HG02884 (cell line): ENCODE measurements at regions not wholly inside any gene's neighbourhood (a gene's known extent, or its start where the extent isn't known, plus 50 kb on each side); places are given as distances from the start of the nearest gene placed in this dataset.
"Not testable (repeated sequence)": the region's sequence is repeated elsewhere in the genome, so short reads cannot be mapped to it uniquely, and the experiment has no call there.

Source experiments
- ATAC-seq: cut with Tn5 transposase; IDR thresholded peaks from one replicate; pipeline ENCODE4 v1.9.1; 2021; ENCODE audit warnings: mild to moderate bottlenecking, moderate library complexity; ENCODE audit not compliant: unreplicated experiment

GRCh38 chr7:4319280-4319679, 362.8 kb upstream of the FOXK1 start:
- no peak for ATAC-seq

- no peak for ATAC-seq
These were observed 356.4 kb upstream of the FOXK1 start for GRCh38 chr7:4325732-4326131.

GRCh38 chr7:4331711-4332110, 350.4 kb upstream of the FOXK1 start:
- no peak for ATAC-seq

DNA sequence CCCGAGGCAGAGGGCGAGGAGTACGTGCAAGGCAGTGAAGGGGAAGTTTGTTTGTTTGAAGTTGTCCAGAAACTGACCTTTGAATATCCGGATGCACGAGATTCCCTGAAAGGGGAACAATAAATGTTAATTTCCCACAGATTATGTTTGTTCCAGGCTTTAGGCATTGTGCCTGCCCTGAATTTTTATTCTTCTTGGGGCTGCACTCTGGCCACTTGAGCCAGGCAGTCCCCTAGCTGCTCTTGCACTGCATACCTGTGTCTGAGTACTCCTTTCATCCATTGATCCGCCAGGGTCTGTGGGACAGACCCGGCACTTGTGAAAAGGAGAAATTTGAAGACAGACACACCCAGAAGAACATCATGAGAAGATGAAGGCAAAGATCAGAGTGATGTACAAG, 343.5 kb upstream of the FOXK1 start:
- no peak for ATAC-seq

DNA sequence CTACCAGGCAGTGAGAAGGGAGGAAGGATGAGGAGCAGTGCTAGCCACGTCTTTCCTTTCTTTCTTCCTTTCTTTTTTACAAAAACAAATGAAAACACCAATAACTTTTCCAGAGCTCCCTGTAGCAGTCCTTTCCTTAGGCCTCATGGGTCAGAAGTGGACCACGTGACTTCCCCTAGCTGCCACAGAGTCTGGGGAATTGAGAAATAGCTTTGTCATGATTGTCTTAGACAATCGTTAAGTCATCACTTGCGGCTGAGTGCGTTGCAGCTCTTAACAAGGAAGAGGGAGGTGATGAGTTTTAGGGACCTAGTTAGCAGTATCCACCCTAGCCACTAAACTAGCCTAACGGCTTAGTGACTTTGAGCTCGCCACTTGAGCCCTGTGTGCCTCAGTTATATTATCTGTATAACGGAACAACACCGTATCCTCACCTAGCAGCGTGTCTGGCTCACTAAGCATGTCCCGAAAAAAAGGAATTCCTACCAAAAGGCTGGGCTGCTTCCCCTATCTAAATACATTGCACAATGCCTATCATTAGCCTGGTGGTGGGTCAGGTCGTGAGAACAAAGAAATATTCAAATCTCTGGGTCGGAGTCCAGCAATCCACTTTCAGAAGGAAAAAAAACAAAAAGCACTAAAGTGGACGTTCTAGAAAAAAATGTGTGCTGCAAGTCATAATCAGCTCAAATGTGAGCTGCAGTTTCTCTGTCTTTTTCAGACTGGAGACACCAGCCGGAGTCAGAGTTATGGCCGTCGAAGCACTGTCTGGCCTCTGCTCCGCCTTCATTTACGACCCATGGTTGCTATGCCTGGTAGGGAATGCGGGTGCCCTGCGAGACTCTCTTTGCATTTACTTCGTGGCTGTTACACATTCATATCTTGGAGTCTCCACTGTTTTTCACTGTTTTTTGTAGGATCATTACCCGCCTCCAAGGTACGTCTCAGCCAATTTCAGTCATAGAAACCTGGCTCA, 338.5 kb upstream of the FOXK1 start:
- ATAC-seq = no peak

DNA sequence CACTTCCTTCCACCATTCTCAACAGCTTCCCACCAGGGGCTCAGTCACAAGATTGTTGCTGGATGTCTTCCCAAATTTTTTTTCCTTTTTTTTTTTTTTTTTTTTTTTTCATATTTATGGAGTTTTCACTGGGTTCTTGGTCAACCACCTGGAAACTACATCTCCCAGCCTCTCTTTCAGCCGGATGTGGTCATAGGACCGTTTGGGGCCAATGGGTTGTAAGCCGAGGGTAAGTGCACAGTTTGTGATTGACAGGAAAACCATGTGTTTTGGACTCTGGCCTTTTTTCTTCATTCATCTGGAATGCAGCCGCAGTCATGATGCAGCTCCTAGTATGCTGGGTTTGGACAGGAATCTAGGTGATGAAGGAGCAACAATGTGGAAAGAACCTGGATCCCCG, 337.1 kb upstream of the FOXK1 start:
- no peak for ATAC-seq

GRCh38 chr7:4352069-4352468, 330.0 kb upstream of the FOXK1 start:
- no peak for ATAC-seq

DNA sequence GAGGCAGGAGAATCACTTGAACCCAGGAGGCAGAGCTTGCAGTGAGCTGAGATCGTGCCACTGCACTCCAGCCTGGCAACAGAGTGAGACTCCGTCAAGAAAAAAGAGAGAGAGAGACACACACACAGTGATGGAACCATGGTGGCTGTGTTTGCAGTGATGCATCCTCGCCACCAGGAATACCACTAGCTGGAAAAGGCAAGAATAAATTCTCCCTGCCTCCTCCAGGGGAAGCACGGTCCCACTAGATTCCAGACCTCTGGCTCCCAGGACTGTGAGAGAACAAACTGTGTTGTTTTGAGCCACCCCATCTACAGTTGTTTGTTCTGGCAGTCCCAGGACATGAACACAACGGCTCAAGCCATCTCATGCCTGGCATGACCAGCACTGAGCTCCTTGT, 320.3 kb upstream of the FOXK1 start:
- no peak for ATAC-seq

DNA sequence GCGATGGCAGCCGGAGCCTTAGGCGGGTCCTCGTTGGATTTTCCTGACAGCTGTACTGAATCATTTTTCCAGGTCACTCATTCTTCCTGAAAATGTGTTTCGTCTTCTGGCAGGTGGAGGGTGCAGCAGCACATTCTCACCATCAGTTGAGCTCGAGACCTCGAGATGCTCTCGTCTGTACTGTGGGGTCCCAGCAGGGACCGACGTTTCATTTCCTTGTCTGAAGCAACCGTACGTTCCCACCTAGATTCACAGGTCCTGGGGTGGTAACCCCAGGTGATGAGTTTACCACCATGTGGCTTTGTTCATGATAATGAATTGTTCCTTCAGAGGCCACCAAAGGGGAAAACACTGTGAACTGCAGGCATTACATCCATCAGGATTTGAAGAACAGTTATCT, 298.5 kb upstream of the FOXK1 start:
- ATAC-seq = no peak

GRCh38 chr7:4386190-4386589, 295.9 kb upstream of the FOXK1 start:
- no peak for ATAC-seq

DNA sequence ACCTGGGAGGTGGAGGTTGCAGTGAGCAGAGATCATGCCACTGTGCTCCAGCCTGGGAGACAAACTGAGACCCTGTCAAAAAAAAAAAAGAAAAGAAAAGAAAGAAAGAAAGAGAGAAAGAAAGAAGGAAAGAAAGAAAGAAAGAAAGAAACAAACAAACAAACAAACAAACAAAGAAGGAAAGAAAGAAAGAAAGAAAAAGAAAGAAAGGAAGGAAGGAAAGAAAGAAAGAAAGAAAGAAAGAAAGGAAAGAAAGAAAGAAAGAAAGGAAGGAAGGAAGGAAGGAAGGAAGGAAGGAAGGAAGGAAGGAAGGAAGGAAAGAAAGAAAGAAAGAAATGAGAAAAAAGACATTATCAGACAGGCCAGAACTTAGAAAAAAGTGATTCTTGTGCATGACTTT, 291.0 kb upstream of the FOXK1 start:
- not testable (repeated sequence) for ATAC-seq

- no peak for ATAC-seq
These were observed 287.4 kb upstream of the FOXK1 start for GRCh38 chr7:4394736-4395135.

DNA sequence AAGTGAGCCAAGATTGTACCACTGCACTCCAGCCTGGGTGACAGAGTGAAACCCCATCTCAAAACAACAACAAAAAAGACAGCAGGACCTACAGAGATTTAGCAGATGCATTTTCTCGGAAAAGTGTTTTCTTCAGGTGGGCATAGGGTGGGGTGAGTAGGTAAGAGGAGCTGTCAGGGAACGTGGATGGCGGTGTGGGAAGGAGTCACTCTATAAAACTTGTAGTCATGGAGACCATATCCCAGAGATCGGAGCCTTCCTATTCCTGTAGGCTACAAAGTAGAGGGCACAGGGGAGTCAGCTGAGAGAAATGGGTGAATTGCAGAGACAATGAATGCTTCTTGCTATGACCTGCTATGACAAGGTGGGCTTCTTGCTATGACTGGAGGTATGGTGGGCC, 283.0 kb upstream of the FOXK1 start:
- ATAC-seq = no peak

DNA sequence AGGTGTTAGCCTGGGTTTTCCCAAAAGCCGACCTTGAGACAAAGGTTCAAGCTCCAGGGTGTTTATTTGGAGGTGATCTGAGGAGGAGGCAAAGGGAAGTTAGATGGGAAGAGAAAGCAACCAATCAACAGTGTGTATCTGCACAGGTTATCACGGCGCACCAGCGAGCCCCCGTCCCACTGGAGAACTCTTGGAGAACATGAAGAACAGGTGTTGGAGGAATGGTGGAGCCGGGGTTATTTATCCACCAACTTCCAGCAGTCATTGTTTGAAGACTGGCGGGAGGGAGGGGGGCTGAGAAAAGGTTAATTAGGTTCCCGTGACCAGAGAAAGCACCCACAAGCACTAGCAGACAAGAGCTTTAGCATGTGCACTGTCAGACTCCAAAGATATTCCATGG, 282.5 kb upstream of the FOXK1 start:
- ATAC-seq = no peak

DNA sequence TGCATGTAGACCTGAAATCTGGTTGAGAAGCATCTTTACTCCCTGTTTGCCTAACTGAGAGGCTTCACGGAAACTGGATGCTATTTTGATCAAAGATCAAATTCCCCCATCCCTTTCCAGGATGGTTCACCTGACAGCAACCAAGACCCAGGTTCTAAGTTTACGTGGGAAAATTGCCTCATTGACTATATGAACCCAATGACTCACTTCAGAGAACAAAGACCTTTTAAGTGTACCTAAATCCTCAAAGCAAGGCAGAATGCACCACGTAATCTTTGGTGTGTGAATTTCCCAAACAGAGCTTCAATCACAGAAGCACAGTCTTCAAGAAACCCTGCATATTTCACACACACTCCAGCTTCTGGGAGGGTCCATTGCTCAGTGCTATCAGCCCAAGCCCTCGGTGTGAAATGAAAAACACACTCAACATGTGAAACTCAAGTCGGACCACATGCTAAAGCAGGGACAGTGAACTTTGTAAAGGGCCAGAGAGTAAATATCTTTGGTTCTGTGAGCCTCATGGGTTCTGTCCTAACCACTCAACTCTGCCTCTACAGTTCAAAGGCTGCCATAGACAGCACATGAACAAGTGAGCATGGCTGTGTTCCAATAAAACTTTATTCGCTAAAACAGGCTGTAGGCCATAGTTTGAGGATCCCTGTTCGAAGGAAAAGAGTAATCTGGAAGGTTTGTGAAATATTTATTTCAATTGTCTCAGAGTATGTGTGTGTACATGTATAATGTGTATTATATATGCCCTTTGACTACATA, 275.6 kb upstream of the FOXK1 start:
- no peak for ATAC-seq

GRCh38 chr7:4409946-4410345, 272.1 kb upstream of the FOXK1 start:
- ATAC-seq = no peak

- ATAC-seq = no peak
These were observed 265.6 kb upstream of the FOXK1 start for GRCh38 chr7:4416396-4417056.

GRCh38 chr7:4428526-4428925, 253.6 kb upstream of the FOXK1 start:
- ATAC-seq = no peak

- ATAC-seq = no peak
These were observed 251.9 kb upstream of the FOXK1 start for GRCh38 chr7:4430227-4430626.

DNA sequence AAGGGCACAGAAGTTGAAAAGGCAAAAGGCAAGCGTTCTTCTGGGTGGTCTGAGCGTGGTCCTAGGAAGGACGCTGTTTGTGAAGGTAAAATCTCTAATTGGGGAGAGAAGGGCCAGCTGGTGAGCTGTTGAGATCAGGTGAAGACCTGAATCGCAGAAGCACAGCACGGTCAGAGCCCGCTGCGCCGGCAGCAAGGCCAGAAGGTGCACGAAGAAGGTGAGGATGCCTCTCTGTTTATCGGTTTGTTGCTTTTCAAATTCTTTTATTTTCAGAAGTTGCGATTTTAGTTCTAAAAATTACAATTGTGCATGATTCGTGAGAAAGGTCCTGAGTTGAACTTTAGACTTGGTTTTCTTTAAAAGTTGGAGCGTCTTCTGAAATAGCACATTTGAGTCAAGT, 247.8 kb upstream of the FOXK1 start:
- ATAC-seq = no peak

GRCh38 chr7:4436361-4436895, 245.7 kb upstream of the FOXK1 start:
- ATAC-seq = no peak
